Thoracic aorta (tissue), 2 donors: ENCODE measurements at regions not wholly inside any gene's neighbourhood (a gene's known extent, or its start where the extent isn't known, plus 50 kb on each side); places are given as distances from the start of the nearest gene placed in this dataset.
"Not testable (repeated sequence)": the region's sequence is repeated elsewhere in the genome, so short reads cannot be mapped to it uniquely, and the experiment has no call there.

Source experiments
- ATAC-seq: fragments of 150-250 bp; one replicate; pipeline ENCODE4 v1.8.0; 2017; ENCODE audit warnings: low read depth; ENCODE audit not compliant: insufficient number of reproducible peaks, low FRiP score
- DNase-seq: peaks from one replicate; pipeline ENCODE4 v3.0.0-alpha.2; 2020; ENCODE audit warnings: low spot score
- H3K27ac ChIP-seq, 2 donors: fragments of 200-600 bp; sonication (generic); 1 replicate in 1 of 2; 2 replicates in 1 of 2; pipeline ENCODE4 v1.5.1; 2016; ENCODE audit warnings: mild to moderate bottlenecking in 2 of 2, moderate library complexity in 2 of 2
- H3K27me3 ChIP-seq: fragments of 200-600 bp; sonication (generic); replicated peaks from 2 replicates; pipeline ENCODE4 v1.6.0; 2016; ENCODE audit warnings: mild to moderate bottlenecking; ENCODE audit not compliant: insufficient read depth
- H3K36me3 ChIP-seq: fragments of 200-600 bp; sonication (generic); one replicate; pipeline ENCODE4 v1.5.1; 2016
- H3K4me1 ChIP-seq, 2 donors: fragments of 200-600 bp; sonication (generic); 1 replicate in 1 of 2; 2 replicates in 1 of 2; pipeline versions ENCODE4 v1.5.1 to v1.6.0; 2016; ENCODE audit warnings: low read depth in 2 of 2, mild to moderate bottlenecking in 1 of 2; ENCODE audit not compliant: control insufficient read depth in 1 of 2
- H3K4me3 ChIP-seq: fragments of 200-600 bp; sonication (generic); 2 replicates; pipeline ENCODE4 v1.5.1; 2016; ENCODE audit warnings: mild to moderate bottlenecking
- H3K9me3 ChIP-seq: fragments of 200-600 bp; sonication (generic); 2 replicates; pipeline ENCODE4 v1.5.1; 2016
- TF ChIP-seq, protein P1 (sequence below): fragments of 200-600 bp; sonication (generic); IDR thresholded peaks from one replicate; pipeline ENCODE4 v1.5.1; 2019; ENCODE audit warnings: antibody characterized with exemption

DNA sequence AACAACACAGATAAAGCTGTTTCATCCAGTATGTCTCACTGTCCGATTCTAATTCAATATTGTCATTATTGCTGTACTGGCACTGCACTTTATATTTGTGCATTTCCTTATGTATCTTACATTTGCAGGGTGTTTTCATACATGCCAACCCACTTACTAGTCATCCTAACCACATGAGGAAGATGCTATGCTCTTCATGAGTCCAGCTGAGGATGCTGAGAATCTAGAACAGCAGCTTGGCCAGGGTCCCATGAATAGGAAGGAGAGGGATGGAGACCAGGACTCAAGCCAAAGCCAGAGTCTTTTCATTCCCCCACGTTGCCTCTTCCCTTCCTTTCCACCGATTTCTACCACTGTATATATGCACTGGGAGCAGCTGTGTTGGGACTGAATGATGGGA lies 292.8 kb upstream of the KLF4 start:
- no peaks in the 10 kb centered on the region for H3K36me3 ChIP-seq
- TF ChIP-seq, protein P1, sequence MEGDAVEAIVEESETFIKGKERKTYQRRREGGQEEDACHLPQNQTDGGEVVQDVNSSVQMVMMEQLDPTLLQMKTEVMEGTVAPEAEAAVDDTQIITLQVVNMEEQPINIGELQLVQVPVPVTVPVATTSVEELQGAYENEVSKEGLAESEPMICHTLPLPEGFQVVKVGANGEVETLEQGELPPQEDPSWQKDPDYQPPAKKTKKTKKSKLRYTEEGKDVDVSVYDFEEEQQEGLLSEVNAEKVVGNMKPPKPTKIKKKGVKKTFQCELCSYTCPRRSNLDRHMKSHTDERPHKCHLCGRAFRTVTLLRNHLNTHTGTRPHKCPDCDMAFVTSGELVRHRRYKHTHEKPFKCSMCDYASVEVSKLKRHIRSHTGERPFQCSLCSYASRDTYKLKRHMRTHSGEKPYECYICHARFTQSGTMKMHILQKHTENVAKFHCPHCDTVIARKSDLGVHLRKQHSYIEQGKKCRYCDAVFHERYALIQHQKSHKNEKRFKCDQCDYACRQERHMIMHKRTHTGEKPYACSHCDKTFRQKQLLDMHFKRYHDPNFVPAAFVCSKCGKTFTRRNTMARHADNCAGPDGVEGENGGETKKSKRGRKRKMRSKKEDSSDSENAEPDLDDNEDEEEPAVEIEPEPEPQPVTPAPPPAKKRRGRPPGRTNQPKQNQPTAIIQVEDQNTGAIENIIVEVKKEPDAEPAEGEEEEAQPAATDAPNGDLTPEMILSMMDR: no peak
- ATAC-seq: no peak
- H3K4me3 ChIP-seq: no peak overlapping the region
- H3K27me3 ChIP-seq: no peaks in the 10 kb centered on the region
- no peaks in the 10 kb centered on the region for H3K9me3 ChIP-seq
- H3K4me1 ChIP-seq: peaks cover 0 to 5% of the 10 kb centered on the region in 2 donors
- no peak overlapping the region for H3K27ac ChIP-seq
- DNase-seq: no peak

DNA sequence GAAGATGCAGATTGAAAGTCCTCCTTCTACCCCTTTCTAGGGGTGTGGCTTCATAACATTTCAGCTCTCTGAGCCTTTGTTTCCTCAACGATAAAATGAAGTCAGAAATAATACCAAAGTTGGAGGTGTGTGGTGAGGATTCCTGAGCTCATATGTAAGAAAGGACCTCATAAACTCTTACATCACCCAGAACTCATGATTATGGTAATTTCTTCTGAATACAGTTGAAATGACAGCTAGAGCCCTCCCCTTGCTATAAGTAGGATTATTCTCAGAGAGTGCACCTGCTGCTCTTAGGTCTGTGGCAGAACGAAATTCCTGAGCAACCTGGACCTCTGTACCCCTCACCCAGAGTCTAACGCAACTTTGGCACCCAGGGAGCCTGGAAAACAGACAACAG lies 291.4 kb upstream of the KLF4 start:
- Histone ChIP-seq H3K4me3 (no peak overlapping the region), H3K36me3 (no peaks in the 10 kb centered on the region), H3K9me3 (no peaks in the 10 kb centered on the region), H3K4me1 (peaks cover 0 to 5% of the 10 kb centered on the region in 2 donors), H3K27me3 (no peaks in the 10 kb centered on the region), H3K27ac (no peak overlapping the region)
- TF ChIP-seq, protein P1: no peak
- DNase-seq (no peak), ATAC-seq (no peak)

- Histone ChIP-seq H3K4me3 (no peak overlapping the region), H3K4me1 (peaks cover 0 to 4% of the 10 kb centered on the region in 2 donors), H3K36me3 (no peaks in the 10 kb centered on the region), H3K27me3 (no peaks in the 10 kb centered on the region), H3K27ac (no peak overlapping the region), H3K9me3 (no peaks in the 10 kb centered on the region)
- DNase-seq (no peak), ATAC-seq (no peak)
- TF ChIP-seq, protein P1: no peak
Measured at GRCh38 chr9:107779731-107780130, 290.2 kb upstream of the KLF4 start.

- Histone ChIP-seq H3K27ac (no peak overlapping the region), H3K4me3 (no peak overlapping the region), H3K9me3 (no peaks in the 10 kb centered on the region), H3K4me1 (no peaks in the 10 kb centered on the region), H3K27me3 (no peaks in the 10 kb centered on the region), H3K36me3 (no peaks in the 10 kb centered on the region)
- DNase-seq: no peak
- no peak for ATAC-seq
- TF ChIP-seq, protein P1: no peak
Measured at GRCh38 chr9:107778661-107779060, 289.1 kb upstream of the KLF4 start.

- H3K27ac ChIP-seq, ATAC-seq, H3K4me1 ChIP-seq, H3K4me3 ChIP-seq, DNase-seq, H3K27me3 ChIP-seq, H3K9me3 ChIP-seq, H3K36me3 ChIP-seq: not testable (repeated sequence)
Measured at GRCh38 chr9:107774099-107774498, 284.5 kb upstream of the KLF4 start.

GRCh38 chr9:107772988-107773387 lies 283.4 kb upstream of the KLF4 start:
- ATAC-seq: no peak
- TF ChIP-seq, protein P1: no peak
- no peaks in the 10 kb centered on the region for H3K27me3 ChIP-seq
- H3K9me3 ChIP-seq: no peaks in the 10 kb centered on the region
- no peak overlapping the region for H3K4me3 ChIP-seq
- no peak overlapping the region for H3K27ac ChIP-seq
- DNase-seq: no peak
- H3K36me3 ChIP-seq: no peaks in the 10 kb centered on the region
- H3K4me1 ChIP-seq: no peaks in the 10 kb centered on the region
